Sigmoid colon (tissue), 6 donors: ENCODE measurements at regions not wholly inside any gene's neighbourhood (a gene's known extent, or its start where the extent isn't known, plus 50 kb on each side); places are given as distances from the start of the nearest gene placed in this dataset.

Experiments
- DNase-seq: peaks from one replicate; pipeline ENCODE4 v3.0.0-alpha.2; 2019
- H3K27ac ChIP-seq, 4 donors: fragments of 200-600 bp; sonication (generic); one replicate each; pipeline ENCODE4 v1.5.1; 2016 to 2019; ENCODE audit warnings: mild to moderate bottlenecking in 1 of 4
- H3K27me3 ChIP-seq, 3 donors: fragments of 200-600 bp; sonication (generic); one replicate each; pipeline ENCODE4 v1.5.1; 2019; ENCODE audit warnings: mild to moderate bottlenecking in 1 of 3
- H3K36me3 ChIP-seq, 4 donors: fragments of 200-600 bp; sonication (generic); one replicate each; pipeline ENCODE4 v1.5.1; 2016 to 2019
- H3K4me1 ChIP-seq, 4 donors: fragments of 200-600 bp; sonication (generic); one replicate each; pipeline ENCODE4 v1.5.1; 2017 to 2019
- H3K4me3 ChIP-seq, 4 donors: fragments of 200-600 bp; sonication (generic); one replicate each; pipeline ENCODE4 v1.5.1; 2017 to 2019; ENCODE audit warnings: mild to moderate bottlenecking in 2 of 4, moderate library complexity in 1 of 4
- H3K9me3 ChIP-seq, 4 donors: fragments of 200-600 bp in 3 of 4; sonication (generic) in 3 of 4; one replicate each; pipeline versions ENCODE4 v1.5.1 to v1.6.1; 2013 to 2019
- EP300 ChIP-seq, 4 donors: sonication (generic); formaldehyde crosslinking; IDR thresholded peaks; one replicate each; pipeline ENCODE4 v1.6.1; 2017; ENCODE audit warnings: antibody characterized with exemption in 4 of 4
- POLR2A ChIP-seq, 2 donors: fragments of 450-650 bp; IDR thresholded peaks; one replicate each; pipeline ENCODE4 v1.6.1; 2016; ENCODE audit warnings: antibody characterized with exemption in 2 of 2, mild to moderate bottlenecking in 2 of 2, moderate library complexity in 2 of 2
- POLR2AphosphoS5 ChIP-seq, 4 donors: sonication (generic); formaldehyde crosslinking; IDR thresholded peaks; one replicate each; pipeline ENCODE4 v1.6.1; 2017; ENCODE audit warnings: antibody characterized with exemption in 4 of 4
- WGBS, 2 donors: extraction: QIAGEN DNeasy Blood & Tissue Kit; methylation state at CpG; one replicate each; pipeline ENCODE4 v1.1.7; 2013; 5-methylcytosine and 5-hydroxymethylcytosine counted together
- intact Hi-C: fragments of 100-400 bp; cut with DNase I; formaldehyde crosslinking; loops from one replicate; pipeline ENCODE4 v1.15.1; 2023
- TF ChIP-seq, protein P1 (sequence below), 4 experiments: fragments of 450-650 bp in 3 of 4; fragments of 200-600 bp in 1 of 4; IDR thresholded peaks; one replicate each; pipeline ENCODE4 v1.5.1; 2016 to 2019; ENCODE audit warnings: antibody characterized with exemption in 4 of 4, mild to moderate bottlenecking in 3 of 4, moderate library complexity in 2 of 4
- donor health status: healthy with polysubstance abuse.
- donor health status: healthy.

DNA sequence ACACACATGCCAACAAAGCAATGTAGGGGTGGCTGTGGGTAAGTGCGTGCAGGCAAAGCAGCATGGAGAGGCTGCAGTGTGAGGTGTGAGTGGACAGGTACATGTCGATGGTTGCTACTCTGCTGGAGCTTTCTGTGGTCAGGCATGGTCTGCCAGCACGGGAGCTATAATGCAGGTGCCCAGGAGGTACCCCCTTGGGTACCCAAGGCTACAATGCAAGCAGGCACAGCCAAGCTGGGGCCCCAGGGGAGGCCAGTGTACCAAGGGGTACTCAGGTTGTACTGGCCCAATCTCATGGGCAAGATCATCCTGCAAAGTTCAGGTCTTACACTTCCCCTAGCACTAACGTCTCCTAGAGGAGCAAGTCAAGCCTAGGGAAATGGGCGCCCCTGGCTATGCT is 58.4 kb upstream of the IRAK1BP1 start:
- TF ChIP-seq, protein P1, sequence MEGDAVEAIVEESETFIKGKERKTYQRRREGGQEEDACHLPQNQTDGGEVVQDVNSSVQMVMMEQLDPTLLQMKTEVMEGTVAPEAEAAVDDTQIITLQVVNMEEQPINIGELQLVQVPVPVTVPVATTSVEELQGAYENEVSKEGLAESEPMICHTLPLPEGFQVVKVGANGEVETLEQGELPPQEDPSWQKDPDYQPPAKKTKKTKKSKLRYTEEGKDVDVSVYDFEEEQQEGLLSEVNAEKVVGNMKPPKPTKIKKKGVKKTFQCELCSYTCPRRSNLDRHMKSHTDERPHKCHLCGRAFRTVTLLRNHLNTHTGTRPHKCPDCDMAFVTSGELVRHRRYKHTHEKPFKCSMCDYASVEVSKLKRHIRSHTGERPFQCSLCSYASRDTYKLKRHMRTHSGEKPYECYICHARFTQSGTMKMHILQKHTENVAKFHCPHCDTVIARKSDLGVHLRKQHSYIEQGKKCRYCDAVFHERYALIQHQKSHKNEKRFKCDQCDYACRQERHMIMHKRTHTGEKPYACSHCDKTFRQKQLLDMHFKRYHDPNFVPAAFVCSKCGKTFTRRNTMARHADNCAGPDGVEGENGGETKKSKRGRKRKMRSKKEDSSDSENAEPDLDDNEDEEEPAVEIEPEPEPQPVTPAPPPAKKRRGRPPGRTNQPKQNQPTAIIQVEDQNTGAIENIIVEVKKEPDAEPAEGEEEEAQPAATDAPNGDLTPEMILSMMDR (IDR thresholded peaks at IDR 0.05): no peak
- TF ChIP-seq POLR2AphosphoS5 (IDR thresholded peaks at IDR 0.05) (no peak), POLR2A (IDR thresholded peaks at IDR 0.05) (no peak), EP300 (IDR thresholded peaks at IDR 0.05) (no peak)
- Histone ChIP-seq H3K4me3 (no peak overlapping the region), H3K4me1 (no peaks in the 10 kb centered on the region), H3K27ac (no peak overlapping the region), H3K27me3 (no peaks in the 10 kb centered on the region), H3K9me3 (peaks cover 0 to 4% (median 3%) of the 10 kb centered on the region in 4 donors), H3K36me3 (no peaks in the 10 kb centered on the region)
- intact Hi-C loops: no loop called here
- DNase-seq: no peak
- WGBS, 2 donors: 87 to 94% methylated on average over 5 of the region's 5 CpGs

DNA sequence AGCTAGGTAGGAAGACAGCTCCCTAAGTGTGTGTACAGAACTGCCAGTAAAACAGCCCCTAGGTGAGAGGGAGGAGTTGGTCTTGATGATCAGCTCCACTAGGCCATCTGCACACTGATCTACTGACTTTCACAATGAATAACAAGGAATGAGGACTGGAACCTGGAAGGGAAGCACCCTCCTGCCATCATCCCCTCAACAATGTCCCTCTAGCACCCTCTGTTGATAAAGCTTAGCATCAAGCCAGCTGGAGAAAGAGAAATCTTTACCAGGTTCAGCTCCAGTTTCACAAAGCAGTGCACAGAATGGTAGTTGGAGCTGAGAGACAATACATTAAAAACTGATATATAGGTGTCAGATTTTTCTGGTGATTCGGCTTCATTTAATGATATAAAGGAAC is 57.2 kb upstream of the IRAK1BP1 start:
- Histone ChIP-seq H3K4me1 (no peaks in the 10 kb centered on the region), H3K9me3 (peaks cover 0 to 6% (median 1%) of the 10 kb centered on the region in 4 donors), H3K27me3 (no peaks in the 10 kb centered on the region), H3K4me3 (no peak overlapping the region), H3K27ac (no peak overlapping the region), H3K36me3 (no peaks in the 10 kb centered on the region)
- intact Hi-C loops: no loop called here
- WGBS, 2 donors: 8 to 20% methylated on average over 1 of the region's 1 CpG
- TF ChIP-seq POLR2AphosphoS5 (IDR thresholded peaks at IDR 0.05) (no peak), EP300 (IDR thresholded peaks at IDR 0.05) (no peak), POLR2A (IDR thresholded peaks at IDR 0.05) (no peak)
- TF ChIP-seq, protein P1 (IDR thresholded peaks at IDR 0.05): no peak
- no peak for DNase-seq

DNA sequence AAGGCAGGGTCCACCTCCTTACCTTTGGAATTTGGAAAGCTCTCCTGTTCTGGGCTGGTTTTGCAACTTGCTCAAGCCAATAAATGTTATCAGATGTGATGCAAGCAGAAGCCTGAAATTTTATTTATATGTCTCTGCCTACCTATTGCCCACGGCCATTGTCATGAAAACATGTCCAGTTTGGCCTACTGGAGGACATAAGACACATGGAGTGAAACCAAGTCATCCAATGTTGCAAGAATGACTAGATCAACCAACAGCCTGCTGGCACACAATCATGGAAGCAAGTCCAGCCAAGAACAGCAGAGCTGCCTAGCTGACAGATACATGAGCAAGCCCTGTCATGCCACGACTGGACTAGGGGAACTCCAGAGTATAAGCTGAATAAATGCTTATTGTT is 56.7 kb upstream of the IRAK1BP1 start:
- H3K9me3 ChIP-seq: peaks cover 0 to 6% (median 1%) of the 10 kb centered on the region in 4 donors
- no peaks in the 10 kb centered on the region for H3K27me3 ChIP-seq
- DNase-seq: no peak
- WGBS, 2 donors: 21 to 57% methylated on average over 2 of the region's 2 CpGs
- TF ChIP-seq, protein P1 (IDR thresholded peaks at IDR 0.05): no peak
- TF ChIP-seq EP300 (IDR thresholded peaks at IDR 0.05) (no peak), POLR2AphosphoS5 (IDR thresholded peaks at IDR 0.05) (no peak), POLR2A (IDR thresholded peaks at IDR 0.05) (no peak)
- H3K4me3 ChIP-seq: no peak overlapping the region
- H3K36me3 ChIP-seq: no peaks in the 10 kb centered on the region
- intact Hi-C loops: no loop called here
- H3K4me1 ChIP-seq: no peaks in the 10 kb centered on the region
- H3K27ac ChIP-seq: no peak overlapping the region
